ENCODE measurements at regions not wholly inside any gene's neighbourhood (a gene's known extent, or its start where the extent isn't known, plus 50 kb on each side); places are given as distances from the start of the nearest gene placed in this dataset.

- DNase-seq (ENCODE audit: low spot score) (no peak), ATAC-seq (no peak)
Observed at GRCh38 chrX:144790148-144790547, 457.2 kb upstream of the SPANXN1 start.

DNA sequence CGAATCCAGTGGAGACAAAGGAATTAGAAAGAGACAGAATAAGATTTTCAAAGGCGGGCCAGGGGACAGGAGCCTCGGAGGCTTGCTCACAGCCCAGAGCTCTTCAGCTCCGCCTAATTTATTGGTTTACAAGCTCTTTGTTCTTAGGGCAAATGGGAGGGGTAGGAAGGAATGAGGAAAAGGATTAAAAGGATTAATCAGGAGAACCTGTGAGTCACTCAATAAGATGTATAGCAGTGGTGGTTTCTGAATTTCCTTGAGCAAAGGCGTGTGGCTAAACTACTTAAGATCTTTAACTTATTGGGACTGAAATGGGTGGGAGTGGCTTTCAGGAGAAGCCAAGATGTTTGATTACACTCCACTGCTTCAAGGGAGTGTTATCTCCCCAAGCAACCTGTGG, 456.0 kb upstream of the SPANXN1 start:
- no peak for DNase-seq (ENCODE audit: low spot score)
- ATAC-seq = no peak

DNA sequence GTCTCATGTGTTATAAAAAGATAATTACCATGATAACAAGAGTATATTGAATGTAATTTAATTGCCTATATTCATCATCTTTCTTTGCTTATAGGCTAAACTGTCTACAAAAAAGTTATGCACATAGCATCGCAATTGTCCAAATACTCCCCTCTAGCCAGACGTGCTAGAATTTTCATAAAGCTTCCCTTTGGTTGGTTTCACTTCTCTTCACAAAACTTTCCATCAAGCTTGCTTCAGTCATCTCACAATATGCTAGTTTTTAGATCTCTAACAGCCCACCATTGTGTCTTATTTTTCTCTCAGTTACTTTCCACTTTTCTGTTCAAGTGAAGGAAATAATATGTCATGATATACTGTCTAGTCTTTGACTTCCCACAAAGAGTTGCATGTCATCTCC, 448.3 kb upstream of the SPANXN1 start:
- ATAC-seq (no peak), DNase-seq (ENCODE audit: low spot score) (no peak)

GRCh38 chrX:144801786-144802185, 445.5 kb upstream of the SPANXN1 start:
- ATAC-seq (no peak), DNase-seq (ENCODE audit: low spot score) (no peak)

DNA sequence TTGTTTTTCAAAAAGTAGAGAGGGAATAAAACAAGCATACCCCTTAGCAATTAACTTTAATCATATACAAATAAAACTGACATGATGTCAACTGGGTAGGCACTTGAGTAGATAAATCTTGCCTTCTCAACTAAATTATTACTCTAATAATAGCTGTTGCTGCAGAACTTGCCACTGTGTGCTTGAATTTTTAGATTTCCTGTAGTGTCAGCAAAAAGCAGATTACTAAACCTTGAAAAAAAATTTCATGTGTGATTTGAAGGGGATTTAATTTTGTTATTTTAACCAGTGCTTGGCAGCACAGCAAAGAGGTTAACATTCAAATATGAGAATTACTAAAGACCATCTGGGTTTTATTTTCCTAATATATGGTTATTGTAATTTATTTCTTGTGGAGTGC, 438.3 kb upstream of the SPANXN1 start:
- DNase-seq (ENCODE audit: low spot score) = no peak
- no peak for ATAC-seq

DNA sequence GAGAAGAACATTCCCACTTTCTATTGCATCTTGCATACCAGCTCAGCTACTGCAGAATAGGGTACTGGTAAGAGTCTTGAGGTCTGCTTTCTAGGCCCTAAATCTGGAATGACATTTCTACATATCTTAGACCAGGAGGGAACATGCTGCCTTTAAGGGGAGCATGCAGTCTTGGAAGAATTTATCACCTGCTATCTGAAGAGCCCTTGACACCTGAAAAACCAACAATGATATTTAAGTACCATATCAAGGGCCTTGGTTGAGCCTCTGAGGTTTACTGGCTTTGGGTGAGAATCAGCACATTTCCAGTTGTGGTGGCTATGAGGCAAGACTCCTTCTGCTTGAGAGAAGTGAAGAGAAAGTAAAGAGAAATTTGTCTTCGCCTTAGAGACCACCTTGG, 436.8 kb upstream of the SPANXN1 start:
- no peak for ATAC-seq
- no peak for DNase-seq (ENCODE audit: low spot score)

DNA sequence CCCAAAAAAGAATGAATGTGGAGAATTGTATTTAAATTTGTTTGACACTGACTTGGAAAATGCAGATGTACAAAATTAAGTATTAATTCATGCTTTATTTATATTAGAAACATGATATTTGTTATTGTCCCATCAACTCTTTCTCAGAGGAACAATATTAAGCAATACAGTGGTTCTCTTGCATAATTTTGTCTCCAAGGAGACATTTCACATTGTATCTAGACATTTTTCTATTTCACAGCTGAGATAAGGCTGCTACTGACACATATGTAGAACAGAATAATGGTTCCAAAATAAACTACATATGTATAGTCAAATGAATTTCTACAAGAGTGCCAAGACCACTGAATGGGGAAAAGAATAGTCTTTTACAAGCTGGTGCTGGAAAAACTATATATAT, 427.9 kb upstream of the SPANXN1 start:
- DNase-seq (ENCODE audit: low spot score) (no peak), ATAC-seq (no peak)

GRCh38 chrX:144840616-144841015, 406.7 kb upstream of the SPANXN1 start:
- no peak for ATAC-seq

GRCh38 chrX:144849141-144849540, 398.2 kb upstream of the SPANXN1 start:
- ATAC-seq = no peak
- DNase-seq (ENCODE audit: low spot score) = no peak

More at GRCh38 chrX:144840616-144841015, 406.7 kb upstream of the SPANXN1 start:
- no peak for DNase-seq (ENCODE audit: low spot score)

- ATAC-seq = no peak
- DNase-seq (ENCODE audit: low spot score) = no peak
Observed at GRCh38 chrX:144896323-144896722, 351.0 kb upstream of the SPANXN1 start.

DNA sequence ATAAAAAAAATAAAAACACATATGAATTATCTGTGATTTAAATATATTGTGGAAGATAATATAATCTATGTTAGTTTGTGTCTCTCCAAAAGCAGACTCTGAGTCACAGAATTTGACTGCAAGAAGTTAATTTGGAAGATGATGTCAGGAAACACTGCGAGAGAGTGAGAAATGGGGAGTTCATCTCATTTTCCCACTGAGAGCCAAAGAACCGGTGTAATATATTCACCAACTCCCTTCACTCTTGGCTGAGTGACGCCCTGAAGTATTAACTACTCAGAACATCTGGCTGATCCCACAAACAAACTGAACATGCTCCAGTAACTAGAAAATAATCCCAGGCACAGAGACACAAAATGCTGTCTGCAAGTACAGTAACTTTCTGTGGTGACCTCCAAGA, 345.8 kb upstream of the SPANXN1 start:
- ATAC-seq (no peak), DNase-seq (ENCODE audit: low spot score) (no peak)

- ATAC-seq (no peak), DNase-seq (ENCODE audit: low spot score) (no peak)
Observed at GRCh38 chrX:144916785-144917184, 330.5 kb upstream of the SPANXN1 start.

- ATAC-seq (no peak), DNase-seq (ENCODE audit: low spot score) (no peak)
Observed at GRCh38 chrX:144918936-144919335, 328.4 kb upstream of the SPANXN1 start.

DNA sequence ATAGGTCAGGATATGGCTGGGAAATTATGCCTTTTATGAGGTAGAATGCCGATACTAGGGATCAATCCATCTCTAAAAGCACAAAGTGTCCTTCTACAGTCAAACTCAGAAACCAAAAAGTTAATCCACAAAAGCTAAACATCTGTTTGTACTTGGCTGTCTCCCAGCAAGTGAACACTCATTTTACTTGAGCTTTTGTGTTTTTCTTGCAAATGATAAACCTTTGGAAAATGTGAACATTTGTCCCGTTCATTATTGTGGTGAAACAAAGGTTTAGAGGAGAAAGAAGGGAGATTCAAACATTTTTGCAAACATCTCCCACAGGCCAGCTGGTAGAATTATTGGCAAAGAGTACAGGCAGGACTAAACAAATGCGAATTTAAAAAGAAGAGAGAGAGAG, 300.6 kb upstream of the SPANXN1 start:
- DNase-seq (ENCODE audit: low spot score) (no peak), ATAC-seq (no peak)

All from left lobe of liver (tissue), 2 donors.